Heart left ventricle (tissue), 13 donors: ENCODE measurements at regions not wholly inside any gene's neighbourhood (a gene's known extent, or its start where the extent isn't known, plus 50 kb on each side); places are given as distances from the start of the nearest gene placed in this dataset.

ENCODE experiments used
- POLR2A ChIP-seq, 2 donors: fragments of 450-650 bp; IDR thresholded peaks; one replicate each; pipeline ENCODE4 v1.6.1; 2017; ENCODE audit warnings: antibody characterized with exemption in 2 of 2, mild to moderate bottlenecking in 2 of 2, moderate library complexity in 2 of 2
- TF ChIP-seq, protein P1 (sequence below), 12 donors: fragments of 200-600 bp; sonication (generic) in 4 of 12; IDR thresholded peaks; one replicate each; pipeline versions ENCODE4 v1.5.0 to v1.8.0; 2018 to 2022; ENCODE audit warnings: antibody characterized with exemption in 12 of 12, mild to moderate bottlenecking in 5 of 12
- donor health status: ischemic (EF 13 %, LVEDD 7.1; RV severe dilation, severe dysfunction).
- donor health status: DM: no; HTN: yes; CAD: no.
- donor health status: DM: no; HTN: no; CAD: no.
- donor health status: ischemic (EF 25% LVEDD 6.9; RV normal size, moderate dysfunction).
- donor health status: ischemic (EF 25% LVEDD 5.7; RV mildly dilated, moderate dysfunction).
- donor health status: ischemic (EF 35%, LVEDD 5.7; RV mildly dilated, moderate dysfunction).
- donor health status: nonischemic (EF 11% LVEDD 7.7; RV severe dilation, severe dysfunction).
- donor health status: DM: yes; HTN: yes; CAD: no.
- donor health status: PGD.
- donor health status: ischemic (EF 29% LVEDD 5.4; RV normal size, mild dysfunction).
- donor health status: nonischemic (EF 23%, LVEDD 6.1; RV moderate dilation, normal function).

DNA sequence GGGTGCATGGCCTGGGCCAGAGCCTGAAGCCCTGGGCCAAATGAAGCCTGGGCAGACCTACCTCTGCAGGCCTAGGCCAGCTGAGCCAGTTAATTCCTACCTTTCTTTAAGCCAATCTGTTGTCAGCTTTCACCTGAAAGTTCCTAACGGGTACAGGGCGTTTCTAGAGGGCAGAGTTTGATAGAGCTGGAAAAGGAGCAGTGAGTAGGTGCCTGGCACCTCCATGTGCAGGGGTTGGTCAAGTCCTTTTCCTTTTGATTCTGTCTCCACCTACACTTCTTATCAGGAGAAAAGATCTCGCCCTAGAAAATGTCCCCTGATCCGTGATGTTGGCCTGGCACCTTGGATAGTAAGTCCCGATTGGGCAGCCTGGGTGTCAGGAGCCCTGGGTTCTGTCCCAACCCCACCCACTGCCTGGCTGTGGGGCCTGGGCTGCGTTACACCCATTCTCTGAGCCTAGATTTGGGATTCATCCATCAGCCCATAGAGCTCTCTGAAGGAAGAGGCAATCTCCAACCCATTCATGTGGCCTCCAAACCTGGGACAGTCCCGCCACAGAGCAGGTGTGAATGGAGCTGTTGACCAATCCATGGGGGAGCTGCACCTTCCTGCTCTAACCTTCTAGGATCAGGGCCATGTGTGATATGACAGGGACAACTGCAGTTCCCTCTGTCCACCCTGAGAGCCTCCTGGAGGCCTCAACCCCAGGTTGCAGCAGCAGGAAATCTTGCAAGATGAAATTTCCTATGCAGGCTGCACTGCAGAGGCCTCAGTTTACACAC, 304.3 kb downstream of the MATN1 start:
- TF ChIP-seq, protein P1, sequence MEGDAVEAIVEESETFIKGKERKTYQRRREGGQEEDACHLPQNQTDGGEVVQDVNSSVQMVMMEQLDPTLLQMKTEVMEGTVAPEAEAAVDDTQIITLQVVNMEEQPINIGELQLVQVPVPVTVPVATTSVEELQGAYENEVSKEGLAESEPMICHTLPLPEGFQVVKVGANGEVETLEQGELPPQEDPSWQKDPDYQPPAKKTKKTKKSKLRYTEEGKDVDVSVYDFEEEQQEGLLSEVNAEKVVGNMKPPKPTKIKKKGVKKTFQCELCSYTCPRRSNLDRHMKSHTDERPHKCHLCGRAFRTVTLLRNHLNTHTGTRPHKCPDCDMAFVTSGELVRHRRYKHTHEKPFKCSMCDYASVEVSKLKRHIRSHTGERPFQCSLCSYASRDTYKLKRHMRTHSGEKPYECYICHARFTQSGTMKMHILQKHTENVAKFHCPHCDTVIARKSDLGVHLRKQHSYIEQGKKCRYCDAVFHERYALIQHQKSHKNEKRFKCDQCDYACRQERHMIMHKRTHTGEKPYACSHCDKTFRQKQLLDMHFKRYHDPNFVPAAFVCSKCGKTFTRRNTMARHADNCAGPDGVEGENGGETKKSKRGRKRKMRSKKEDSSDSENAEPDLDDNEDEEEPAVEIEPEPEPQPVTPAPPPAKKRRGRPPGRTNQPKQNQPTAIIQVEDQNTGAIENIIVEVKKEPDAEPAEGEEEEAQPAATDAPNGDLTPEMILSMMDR (IDR thresholded peaks at IDR 0.05): no peak
- TF ChIP-seq POLR2A (IDR thresholded peaks at IDR 0.05): no peak
